D721Med (cell line): ENCODE measurements at regions not wholly inside any gene's neighbourhood (a gene's known extent, or its start where the extent isn't known, plus 50 kb on each side); places are given as distances from the start of the nearest gene placed in this dataset.

Experiments used
- DNase-seq: peaks from one replicate; pipeline ENCODE4 v3.0.0; 2011; ENCODE audit warnings: low spot score; ENCODE audit not compliant: insufficient read length
- FAIRE-seq: peaks from 2 replicates; lab custom pipeline; 2011; peaks lifted over from hg19 to GRCh38; lab: Jason Lieb, UNC
- CTCF ChIP-seq: IDR thresholded peaks from 2 replicates; pipeline ENCODE4 v1.5.1; 2012; ENCODE audit warnings: mild to moderate bottlenecking, control low read depth; ENCODE audit not compliant: insufficient read depth; ENCODE audit errors: missing control alignments

DNA sequence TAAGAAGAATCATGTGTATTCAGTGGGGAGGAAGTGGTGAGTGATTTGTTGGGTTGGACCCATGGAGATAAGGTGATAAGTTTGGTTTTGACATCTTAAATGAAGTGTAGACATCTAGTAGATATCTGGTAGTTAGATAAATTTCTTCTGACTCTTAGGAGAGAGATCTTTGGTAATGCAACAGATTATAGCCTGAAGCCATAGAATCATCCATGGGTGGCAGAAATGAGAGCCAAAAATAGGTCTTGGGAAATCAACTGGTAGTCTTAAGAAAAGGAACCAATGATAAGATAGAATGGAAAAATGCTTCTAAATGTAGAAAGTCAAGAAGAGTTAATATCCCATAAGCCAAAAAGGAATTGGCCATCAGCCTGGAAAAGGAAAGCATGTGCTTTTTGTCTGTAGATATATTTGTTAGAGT is 532.7 kb upstream of the GRAMD2B start:
- FAIRE-seq = no peak
- TF ChIP-seq CTCF = no peak
- no peak for DNase-seq

DNA sequence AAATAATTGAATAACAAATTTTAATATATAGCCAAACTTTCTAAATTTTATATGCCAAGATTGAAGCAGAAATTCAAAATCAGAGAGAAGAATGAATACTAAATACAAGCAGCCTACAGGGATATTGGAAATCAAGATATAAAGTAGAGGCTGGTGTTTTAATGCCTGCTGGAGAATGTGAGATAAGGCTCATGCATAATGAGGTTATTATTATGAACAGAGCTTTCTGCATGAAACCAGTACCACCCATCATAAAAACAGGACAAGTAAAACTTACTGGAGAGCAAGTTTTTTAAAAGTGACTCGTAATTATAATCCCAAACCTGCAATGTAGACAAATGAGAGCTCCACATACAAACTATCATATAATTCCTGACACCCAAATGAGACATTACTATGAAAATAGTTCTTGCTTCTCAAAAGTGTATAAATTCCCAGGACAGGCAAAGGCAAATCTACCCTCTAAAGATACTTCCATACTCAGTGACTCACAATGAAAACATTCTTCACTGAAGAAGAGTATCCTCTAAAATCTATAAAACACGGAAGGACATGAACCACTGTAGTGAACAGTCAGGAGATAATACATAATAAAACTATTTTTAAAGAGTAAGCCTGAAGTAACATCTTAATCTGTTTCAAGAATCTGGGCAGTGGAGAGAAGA is 532.0 kb upstream of the GRAMD2B start:
- no peak for TF ChIP-seq CTCF
- FAIRE-seq = no peak
- no peak for DNase-seq

DNA sequence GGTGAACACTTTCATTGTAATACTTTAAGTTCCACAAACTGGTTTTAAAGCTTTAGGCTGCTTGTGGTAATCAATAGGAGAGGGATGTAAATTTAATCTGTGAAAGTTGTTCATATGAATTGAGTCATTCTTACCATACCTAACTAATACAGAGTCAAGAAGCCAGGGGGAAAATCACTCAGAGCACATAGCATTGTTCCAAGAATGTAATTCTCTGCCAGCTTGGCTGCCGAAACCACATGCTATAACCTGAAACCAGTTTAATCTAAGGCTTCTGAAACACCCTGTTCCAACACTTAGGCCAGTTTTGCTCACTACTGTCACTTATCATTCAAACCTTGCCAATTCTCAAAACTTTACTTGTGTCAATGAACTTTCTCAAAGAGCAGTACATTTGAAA is 528.8 kb upstream of the GRAMD2B start:
- FAIRE-seq (no peak), DNase-seq (no peak)
- TF ChIP-seq CTCF = no peak

- FAIRE-seq = no peak
- no peak for DNase-seq
These were observed 526.8 kb upstream of the GRAMD2B start for GRCh38 chr5:125896368-125896767.

GRCh38 chr5:125897089-125897488 is 526.1 kb upstream of the GRAMD2B start:
- TF ChIP-seq CTCF = no peak
- no peak for FAIRE-seq
- DNase-seq = no peak

More at GRCh38 chr5:125896368-125896767, 526.8 kb upstream of the GRAMD2B start:
- TF ChIP-seq CTCF = no peak

DNA sequence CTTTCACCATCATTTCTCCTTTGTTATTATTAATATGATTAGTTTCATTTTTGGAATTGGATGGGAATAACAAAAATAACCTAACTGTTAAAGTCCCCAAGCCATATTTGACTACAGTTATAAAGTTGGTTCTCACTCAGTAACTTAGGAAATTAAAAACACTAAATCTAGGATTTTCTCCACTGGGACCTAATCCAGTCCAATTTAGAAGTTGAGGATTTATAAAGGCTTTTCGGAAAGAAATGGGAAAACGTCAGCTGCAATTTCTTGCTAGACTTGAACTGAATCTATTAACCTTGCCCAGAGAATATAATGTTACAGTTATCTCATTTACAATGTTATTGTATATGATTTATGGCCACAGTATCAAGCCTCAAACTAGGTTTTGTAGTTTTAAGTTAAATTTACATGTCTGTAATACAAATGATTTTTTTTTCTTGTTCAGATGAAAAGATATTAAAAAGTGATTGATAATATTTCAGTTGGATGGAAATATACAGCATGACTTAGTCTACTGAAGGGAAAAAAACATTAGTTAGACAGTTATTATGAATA is 524.3 kb upstream of the GRAMD2B start:
- no peak for TF ChIP-seq CTCF

DNA sequence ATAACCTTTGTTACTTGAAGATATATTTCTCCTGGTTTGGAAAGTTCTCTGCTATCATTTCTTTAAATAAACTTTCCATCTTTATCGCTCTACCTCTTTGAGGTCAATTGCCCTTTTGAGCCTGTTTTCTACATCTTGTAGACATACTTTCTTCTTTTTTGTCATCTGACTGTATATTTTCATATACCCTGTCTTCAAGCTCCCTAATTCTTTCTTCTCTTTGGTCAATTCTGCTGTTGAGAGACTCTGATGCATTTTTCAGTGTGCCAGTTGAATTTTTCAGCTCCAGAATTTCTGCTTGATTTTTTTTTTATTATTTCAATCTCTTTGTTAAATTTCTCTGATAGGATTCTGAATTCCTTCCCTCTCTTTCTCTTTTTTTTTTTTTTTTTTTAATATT is 511.2 kb upstream of the GRAMD2B start:
- FAIRE-seq = no peak
- DNase-seq = no peak
- no peak for TF ChIP-seq CTCF

More for the DNA sequence above, 524.3 kb upstream of the GRAMD2B start:
- FAIRE-seq (no peak), DNase-seq (no peak)
